ENCODE measurements at regions not wholly inside any gene's neighbourhood (a gene's known extent, or its start where the extent isn't known, plus 50 kb on each side); places are given as distances from the start of the nearest gene placed in this dataset.

- no peak for DNase-seq (ENCODE audit: low read depth)
These were observed 830.4 kb upstream of the COBL start for GRCh38 chr7:52146871-52147634.

- DNase-seq (ENCODE audit: low read depth): no peak
These were observed 826.6 kb upstream of the COBL start for GRCh38 chr7:52143219-52143618.

- no peak for DNase-seq (ENCODE audit: low read depth)
These were observed 824.2 kb upstream of the COBL start for GRCh38 chr7:52140851-52141250.

- no peak for DNase-seq (ENCODE audit: low read depth)
These were observed 818.8 kb upstream of the COBL start for GRCh38 chr7:52135403-52135802.

GRCh38 chr7:52129278-52129677, 812.7 kb upstream of the COBL start:
- no peak for DNase-seq (ENCODE audit: low read depth)

- DNase-seq (ENCODE audit: low read depth): no peak
These were observed 804.3 kb upstream of the COBL start for GRCh38 chr7:52120912-52121311.

- DNase-seq (ENCODE audit: low read depth): no peak
These were observed 802.9 kb upstream of the COBL start for GRCh38 chr7:52119537-52119936.

GRCh38 chr7:52114509-52114908, 797.9 kb upstream of the COBL start:
- no peak for DNase-seq (ENCODE audit: low read depth)

GRCh38 chr7:52114056-52114455, 797.4 kb upstream of the COBL start:
- no peak for DNase-seq (ENCODE audit: low read depth)

- DNase-seq (ENCODE audit: low read depth): no peak
These were observed 790.7 kb upstream of the COBL start for GRCh38 chr7:52107355-52107754.

- DNase-seq (ENCODE audit: low read depth): no peak
These were observed 779.3 kb upstream of the COBL start for GRCh38 chr7:52095861-52096260.

- DNase-seq (ENCODE audit: low read depth): no peak
These were observed 775.4 kb upstream of the COBL start for GRCh38 chr7:52091996-52092395.

GRCh38 chr7:52091101-52091500, 774.5 kb upstream of the COBL start:
- DNase-seq (ENCODE audit: low read depth): no peak

GRCh38 chr7:52088008-52088901, 771.6 kb upstream of the COBL start:
- no peak for DNase-seq (ENCODE audit: low read depth)

GRCh38 chr7:52085610-52086009, 769.0 kb upstream of the COBL start:
- DNase-seq (ENCODE audit: low read depth): no peak

- DNase-seq (ENCODE audit: low read depth): no peak
These were observed 763.9 kb upstream of the COBL start for GRCh38 chr7:52080493-52080892.

GRCh38 chr7:52079726-52080125, 763.1 kb upstream of the COBL start:
- no peak for DNase-seq (ENCODE audit: low read depth)

- no peak for DNase-seq (ENCODE audit: low read depth)
These were observed 761.0 kb upstream of the COBL start for GRCh38 chr7:52077571-52077970.

GRCh38 chr7:52074912-52075311, 758.3 kb upstream of the COBL start:
- DNase-seq (ENCODE audit: low read depth): no peak

- DNase-seq (ENCODE audit: low read depth): no peak
These were observed 757.5 kb upstream of the COBL start for GRCh38 chr7:52074071-52074470.

GRCh38 chr7:52071744-52072143, 755.1 kb upstream of the COBL start:
- DNase-seq (ENCODE audit: low read depth): no peak

GRCh38 chr7:52064493-52064892, 747.9 kb upstream of the COBL start:
- no peak for DNase-seq (ENCODE audit: low read depth)

GRCh38 chr7:52061666-52062065, 745.1 kb upstream of the COBL start:
- no peak for DNase-seq (ENCODE audit: low read depth)
